MCF 10A (cell line): ENCODE measurements at regions not wholly inside any gene's neighbourhood (a gene's known extent, or its start where the extent isn't known, plus 50 kb on each side); places are given as distances from the start of the nearest gene placed in this dataset.
A peak's percentile ranks its signal among the peaks of the same experiment; 100 is the strongest.

Source experiments
- BruUV-seq: library from RNA; stranded (reverse); fragments of 400-500 nt; replicated peaks from 2 replicates; lab custom pipeline; 2021; lab: Mats Ljungman, UMichigan
- CTCF ChIA-PET: fragments of 300-600 bp; sonication (Branson Sonifier 250); formaldehyde crosslinking; extraction: SDS; loops from one replicate; lab custom pipeline; 2021; ENCODE audit warnings: antibody characterized with exemption, inconsistent platforms; lab: Yijun Ruan, JAX
- POLR2A ChIA-PET: fragments of 300-600, 350-650 bp; sonication (Branson Sonifier 250); formaldehyde crosslinking; extraction: SDS; loops from one replicate; lab custom pipeline; 2020; ENCODE audit warnings: antibody characterized with exemption, inconsistent platforms; lab: Yijun Ruan, JAX
- DNase-seq: peaks from one replicate; pipeline ENCODE4 v3.0.0-alpha.2; 2018; ENCODE audit not compliant: unreplicated experiment
- H3K27ac Mint-ChIP-seq: one replicate; pipeline ENCODE4 v1.8.0; 2022; ENCODE audit warnings: mild to moderate bottlenecking, low read depth, mixed read lengths; ENCODE audit not compliant: unreplicated experiment
- H3K27me3 Mint-ChIP-seq: one replicate; pipeline ENCODE4 v1.8.0; 2022; ENCODE audit warnings: mixed read lengths; ENCODE audit not compliant: insufficient read depth, unreplicated experiment
- H3K36me3 Mint-ChIP-seq: one replicate; pipeline ENCODE4 v1.8.0; 2022; ENCODE audit warnings: mild to moderate bottlenecking, moderate library complexity, mixed read lengths; ENCODE audit not compliant: insufficient read depth, unreplicated experiment
- H3K4me1 Mint-ChIP-seq: one replicate; pipeline ENCODE4 v1.8.0; 2022; ENCODE audit warnings: mixed read lengths; ENCODE audit not compliant: insufficient read depth, unreplicated experiment
- H3K4me3 Mint-ChIP-seq: one replicate; pipeline ENCODE4 v1.8.0; 2022; ENCODE audit warnings: mild to moderate bottlenecking, moderate library complexity, mixed read lengths; ENCODE audit not compliant: unreplicated experiment
- H3K9me3 Mint-ChIP-seq: one replicate; pipeline ENCODE4 v1.8.0; 2022; ENCODE audit warnings: mixed read lengths; ENCODE audit not compliant: unreplicated experiment
- CTCF ChIP-seq: fragments of 200-600 bp; IDR thresholded peaks from one replicate; pipeline ENCODE4 v1.8.0; 2022; ENCODE audit warnings: antibody characterized with exemption, mild to moderate bottlenecking; ENCODE audit not compliant: unreplicated experiment
- intact Hi-C: fragments of 100-400 bp; cut with micrococcal nuclease; formaldehyde crosslinking; loops from 2 replicates; pipeline ENCODE4 v1.14.1; 2022

GRCh38 chr9:79131246-79131774, 440.5 kb upstream of the TLE4 start:
- no TSS peak for BruUV-seq
- H3K4me1 Mint-ChIP-seq, result peaks cover 6% of the 10 kb centered on the region
- POLR2A ChIA-PET, result interaction anchor here (0.5 kb wide), 1 partner anchor 89 kb away, joined by 4 read pairs; no protein-coding TSS in a partner anchor

GRCh38 chr9:79131824-79132377, 439.9 kb upstream of the TLE4 start:
- Mint-ChIP-seq H3K4me3 (no peak overlapping the region), H3K4me1 (peaks cover 6% of the 10 kb centered on the region), H3K27ac (no peak overlapping the region), H3K9me3 (no peaks in the 10 kb centered on the region), H3K36me3 (no peaks in the 10 kb centered on the region), H3K27me3 (no peaks in the 10 kb centered on the region)
- DNase-seq, result no peak
- intact Hi-C loops, result loop anchor here (2.0 to 10.0 kb wide), 4 partner anchors 101 to 1013 kb away; no protein-coding TSS in a partner anchor
- ChIA-PET CTCF (interaction anchor here (0.6 to 5.7 kb wide), 14 partner anchors 8 to 692 kb away, joined by 3 to 48 read pairs (median 4); partner anchors contain the start of gene TLE4), POLR2A (no interaction called here)
- TF ChIP-seq CTCF, result no peak
- BruUV-seq, result no TSS peak

More at GRCh38 chr9:79131246-79131774, 440.5 kb upstream of the TLE4 start:
- H3K27me3 Mint-ChIP-seq, result no peaks in the 10 kb centered on the region
- no peaks in the 10 kb centered on the region for H3K36me3 Mint-ChIP-seq
- intact Hi-C loops, result loop anchor here (2.0 to 10.0 kb wide), 4 partner anchors 101 to 1013 kb away; no protein-coding TSS in a partner anchor
- no peak overlapping the region for H3K4me3 Mint-ChIP-seq
- DNase-seq, result no peak
- H3K27ac Mint-ChIP-seq, result no peak overlapping the region
- TF ChIP-seq CTCF, result no peak
- H3K9me3 Mint-ChIP-seq, result no peaks in the 10 kb centered on the region
- CTCF ChIA-PET, result interaction anchor here (0.6 to 5.7 kb wide), 16 partner anchors 8 to 691 kb away, joined by 3 to 48 read pairs (median 4); partner anchors contain the start of gene TLE4

GRCh38 chr9:79134654-79135053, 437.1 kb upstream of the TLE4 start:
- Mint-ChIP-seq H3K4me3 (no peak overlapping the region), H3K27ac (no peak overlapping the region), H3K36me3 (no peaks in the 10 kb centered on the region), H3K4me1 (peaks cover 6% of the 10 kb centered on the region), H3K27me3 (no peaks in the 10 kb centered on the region), H3K9me3 (no peaks in the 10 kb centered on the region)
- no TSS peak for BruUV-seq
- ChIA-PET CTCF (interaction anchor here (1.1 to 1.6 kb wide), 2 partner anchors 30 to 296 kb away, joined by 3 to 4 read pairs; no protein-coding TSS in a partner anchor), POLR2A (no interaction called here)
- DNase-seq, result peak; percentile 43
- TF ChIP-seq CTCF, result no peak
- intact Hi-C loops, result loop anchor here (5.0 to 10.0 kb wide), 2 partner anchors 813 to 1010 kb away; no protein-coding TSS in a partner anchor

- BruUV-seq, result no TSS peak
Measured at GRCh38 chr9:79135681-79136415, 435.9 kb upstream of the TLE4 start.

More at GRCh38 chr9:79135681-79136415, 435.9 kb upstream of the TLE4 start:
- no peaks in the 10 kb centered on the region for H3K27me3 Mint-ChIP-seq
- DNase-seq, result no peak
- H3K4me1 Mint-ChIP-seq, result peaks cover 6% of the 10 kb centered on the region
- no peak for TF ChIP-seq CTCF
- POLR2A ChIA-PET, result no interaction called here
- intact Hi-C loops, result loop anchor here (10.0 kb wide), 1 partner anchor 1009 kb away; no protein-coding TSS in a partner anchor
- CTCF ChIA-PET, result interaction anchor here (0.6 to 0.8 kb wide), 2 partner anchors 514 to 533 kb away, joined by 4 read pairs; no protein-coding TSS in a partner anchor
- no peaks in the 10 kb centered on the region for H3K9me3 Mint-ChIP-seq
- H3K27ac Mint-ChIP-seq, result no peak overlapping the region
- H3K36me3 Mint-ChIP-seq, result no peaks in the 10 kb centered on the region
- no peak overlapping the region for H3K4me3 Mint-ChIP-seq
